Lower leg skin (tissue), 3 donors: ENCODE measurements at regions not wholly inside any gene's neighbourhood (a gene's known extent, or its start where the extent isn't known, plus 50 kb on each side); places are given as distances from the start of the nearest gene placed in this dataset.

Source experiments
- CTCF ChIP-seq, 3 donors: fragments of 450-650 bp; IDR thresholded peaks; one replicate each; pipeline ENCODE4 v1.5.1; 2016; ENCODE audit warnings: antibody characterized with exemption in 3 of 3, mild to moderate bottlenecking in 3 of 3, moderate library complexity in 2 of 3
- POLR2A ChIP-seq, 2 donors: fragments of 450-650 bp; IDR thresholded peaks; one replicate each; pipeline ENCODE4 v1.6.1; 2016 to 2017; ENCODE audit warnings: antibody characterized with exemption in 2 of 2, mild to moderate bottlenecking in 1 of 2, moderate library complexity in 1 of 2

DNA sequence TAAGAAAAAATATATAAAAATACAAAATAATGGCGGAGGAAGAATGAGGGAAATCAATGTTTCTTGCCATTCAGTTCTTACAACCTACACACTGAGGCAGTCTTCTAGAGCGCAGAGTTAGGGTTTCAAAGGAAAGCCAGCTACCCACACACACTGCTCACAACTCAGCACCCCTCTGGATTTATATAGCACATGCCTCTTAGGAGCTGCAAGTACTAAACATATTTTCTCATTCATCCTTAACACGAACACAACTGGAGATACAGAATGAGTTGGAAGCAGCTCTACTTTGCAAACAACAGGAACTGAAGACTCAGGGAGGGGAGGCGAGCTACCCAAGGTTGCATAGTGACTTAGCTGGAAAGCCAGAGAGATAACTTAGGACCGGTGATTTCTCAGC is 293.8 kb downstream of the CTTN start:
- TF ChIP-seq CTCF (IDR thresholded peaks at IDR 0.05) = no peak
- TF ChIP-seq POLR2A (IDR thresholded peaks at IDR 0.05) = no peak
